ENCODE measurements at regions not wholly inside any gene's neighbourhood (a gene's known extent, or its start where the extent isn't known, plus 50 kb on each side); places are given as distances from the start of the nearest gene placed in this dataset.

DNA sequence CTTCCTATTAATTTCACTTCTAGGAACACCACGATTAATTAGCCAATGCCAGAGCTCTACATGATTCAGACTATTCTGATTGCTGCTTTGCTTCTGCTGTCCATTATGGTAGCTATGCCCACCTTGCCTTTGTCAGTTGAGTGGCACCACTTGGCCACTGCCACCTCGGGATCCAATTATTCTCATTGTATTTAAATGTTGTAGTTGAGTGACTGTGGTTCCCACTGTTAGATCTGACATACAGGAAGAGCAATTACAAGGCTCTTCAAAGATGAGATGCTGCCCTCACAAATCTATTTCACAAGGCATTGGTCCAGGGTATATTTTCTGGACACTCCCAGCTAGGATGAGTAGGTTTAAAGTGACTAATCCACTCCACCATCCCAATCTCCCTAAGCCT, 864.5 kb upstream of the EDIL3 start:
- Histone ChIP-seq H3K27me3 (ENCODE audit: insufficient read depth, low read depth, low read length) (no peaks in the 10 kb centered on the region), H3K9me3 (ENCODE audit: low read length) (no peaks in the 10 kb centered on the region), H2AFZ (ENCODE audit: low read depth, low read length) (no peak overlapping the region), H3K9ac (ENCODE audit: low read length) (no peak overlapping the region), H3F3A (ENCODE audit: insufficient read depth, low read length, poor library complexity, severe bottlenecking) (no peaks in the 10 kb centered on the region), H3K4me3 (ENCODE audit: low read length) (no peak overlapping the region), H3K27ac (ENCODE audit: low read length) (no peak overlapping the region), H3K9me2 (ENCODE audit: insufficient read depth, low read length) (no peaks in the 10 kb centered on the region), H4K20me1 (ENCODE audit: insufficient read depth) (no peaks in the 10 kb centered on the region), H3K36me3 (ENCODE audit: insufficient read depth, low read length) (no peaks in the 10 kb centered on the region), H3K79me2 (replicated peaks; ENCODE audit: insufficient read depth, low read length) (no peaks in the 10 kb centered on the region), H3K4me2 (ENCODE audit: low read length) (no peak overlapping the region)
- TF ChIP-seq CTCF (IDR thresholded peaks at IDR 0.05; ENCODE audit: poor library complexity, severe bottlenecking) (no peak), MXI1 (conservative IDR thresholded peaks at IDR 0.05; ENCODE audit: poor library complexity, severe bottlenecking) (no peak), REST (IDR thresholded peaks at IDR 0.05; ENCODE audit: borderline replicate concordance) (no peak), EP300 (conservative IDR thresholded peaks at IDR 0.05; ENCODE audit: poor library complexity, severe bottlenecking) (no peak), POLR2AphosphoS5 (IDR thresholded peaks at IDR 0.05) (no peak), RAD21 (conservative IDR thresholded peaks at IDR 0.05) (no peak), TAF1 (IDR thresholded peaks at IDR 0.05; ENCODE audit: low read depth) (no peak), SMC3 (conservative IDR thresholded peaks at IDR 0.05; ENCODE audit: poor library complexity) (no peak), EZH2 (IDR thresholded peaks at IDR 0.05; ENCODE audit: borderline replicate concordance, insufficient read depth, low read length, poor library complexity, severe bottlenecking) (no peak)

DNA sequence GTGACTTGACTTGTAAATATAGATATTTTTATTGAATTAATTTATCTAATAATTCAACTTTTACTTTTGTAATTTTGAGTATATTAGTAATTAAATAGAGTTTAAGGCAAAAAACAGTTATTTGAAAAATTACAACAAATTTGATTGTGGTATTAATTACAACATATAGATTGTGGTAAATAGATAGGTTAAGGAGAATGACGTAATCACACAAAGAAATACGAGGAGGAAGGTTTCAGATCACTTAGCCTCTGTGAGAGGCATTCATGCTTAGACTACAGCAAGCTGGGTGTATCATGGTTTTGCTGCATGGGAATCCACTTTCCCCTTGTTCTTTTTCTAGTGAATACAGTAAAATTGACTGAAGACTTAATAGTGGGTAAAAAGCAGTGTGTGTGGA, 878.4 kb upstream of the EDIL3 start:
- Histone ChIP-seq H3K9ac (ENCODE audit: low read length) (no peak overlapping the region), H3K9me2 (ENCODE audit: insufficient read depth, low read length) (no peaks in the 10 kb centered on the region), H3K36me3 (ENCODE audit: insufficient read depth, low read length) (no peaks in the 10 kb centered on the region), H3K27me3 (ENCODE audit: insufficient read depth, low read depth, low read length) (no peaks in the 10 kb centered on the region), H3F3A (ENCODE audit: insufficient read depth, low read length, poor library complexity, severe bottlenecking) (no peaks in the 10 kb centered on the region), H2AFZ (ENCODE audit: low read depth, low read length) (no peak overlapping the region), H3K4me3 (ENCODE audit: low read length) (no peak overlapping the region), H3K4me2 (ENCODE audit: low read length) (no peak overlapping the region), H3K27ac (ENCODE audit: low read length) (no peak overlapping the region), H3K79me2 (replicated peaks; ENCODE audit: insufficient read depth, low read length) (no peaks in the 10 kb centered on the region), H4K20me1 (ENCODE audit: insufficient read depth) (no peaks in the 10 kb centered on the region), H3K9me3 (ENCODE audit: low read length) (no peaks in the 10 kb centered on the region)
- no peak for TF ChIP-seq EZH2 (IDR thresholded peaks at IDR 0.05; ENCODE audit: borderline replicate concordance, insufficient read depth, low read length, poor library complexity, severe bottlenecking)
- no peak for TF ChIP-seq SMC3 (conservative IDR thresholded peaks at IDR 0.05; ENCODE audit: poor library complexity)
- no peak for TF ChIP-seq EP300 (conservative IDR thresholded peaks at IDR 0.05; ENCODE audit: poor library complexity, severe bottlenecking)
- no peak for TF ChIP-seq MXI1 (conservative IDR thresholded peaks at IDR 0.05; ENCODE audit: poor library complexity, severe bottlenecking)
- TF ChIP-seq CTCF (IDR thresholded peaks at IDR 0.05; ENCODE audit: poor library complexity, severe bottlenecking), result no peak
- no peak for TF ChIP-seq REST (IDR thresholded peaks at IDR 0.05; ENCODE audit: borderline replicate concordance)
- no peak for TF ChIP-seq RAD21 (conservative IDR thresholded peaks at IDR 0.05)
- TF ChIP-seq POLR2AphosphoS5 (IDR thresholded peaks at IDR 0.05), result no peak
- TF ChIP-seq TAF1 (IDR thresholded peaks at IDR 0.05; ENCODE audit: low read depth), result no peak

All from neural cell (in vitro differentiated cells).